ENCODE measurements at regions not wholly inside any gene's neighbourhood (a gene's known extent, or its start where the extent isn't known, plus 50 kb on each side); places are given as distances from the start of the nearest gene placed in this dataset.

DNA sequence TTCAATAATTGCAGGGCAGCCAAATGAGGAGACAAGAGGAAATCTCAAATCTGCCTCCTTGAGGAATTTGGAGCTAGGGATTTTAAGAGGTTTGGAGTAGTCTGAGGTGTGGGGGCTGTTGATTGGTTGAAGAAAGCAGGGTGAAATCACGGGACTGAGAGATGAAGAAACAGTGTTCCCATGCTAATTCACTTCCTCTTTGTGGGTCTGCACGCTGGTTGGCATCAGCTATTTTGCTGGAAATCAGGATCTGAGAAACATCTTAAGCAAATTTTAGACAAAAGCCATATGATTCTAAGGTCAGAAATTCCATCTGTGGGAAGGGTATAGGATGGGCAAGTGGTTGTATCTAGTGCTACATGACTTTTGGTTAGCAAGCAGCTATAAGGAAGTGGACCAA, 107.1 kb upstream of the PAXBP1 start (continued):
- TF ChIP-seq, protein P1, sequence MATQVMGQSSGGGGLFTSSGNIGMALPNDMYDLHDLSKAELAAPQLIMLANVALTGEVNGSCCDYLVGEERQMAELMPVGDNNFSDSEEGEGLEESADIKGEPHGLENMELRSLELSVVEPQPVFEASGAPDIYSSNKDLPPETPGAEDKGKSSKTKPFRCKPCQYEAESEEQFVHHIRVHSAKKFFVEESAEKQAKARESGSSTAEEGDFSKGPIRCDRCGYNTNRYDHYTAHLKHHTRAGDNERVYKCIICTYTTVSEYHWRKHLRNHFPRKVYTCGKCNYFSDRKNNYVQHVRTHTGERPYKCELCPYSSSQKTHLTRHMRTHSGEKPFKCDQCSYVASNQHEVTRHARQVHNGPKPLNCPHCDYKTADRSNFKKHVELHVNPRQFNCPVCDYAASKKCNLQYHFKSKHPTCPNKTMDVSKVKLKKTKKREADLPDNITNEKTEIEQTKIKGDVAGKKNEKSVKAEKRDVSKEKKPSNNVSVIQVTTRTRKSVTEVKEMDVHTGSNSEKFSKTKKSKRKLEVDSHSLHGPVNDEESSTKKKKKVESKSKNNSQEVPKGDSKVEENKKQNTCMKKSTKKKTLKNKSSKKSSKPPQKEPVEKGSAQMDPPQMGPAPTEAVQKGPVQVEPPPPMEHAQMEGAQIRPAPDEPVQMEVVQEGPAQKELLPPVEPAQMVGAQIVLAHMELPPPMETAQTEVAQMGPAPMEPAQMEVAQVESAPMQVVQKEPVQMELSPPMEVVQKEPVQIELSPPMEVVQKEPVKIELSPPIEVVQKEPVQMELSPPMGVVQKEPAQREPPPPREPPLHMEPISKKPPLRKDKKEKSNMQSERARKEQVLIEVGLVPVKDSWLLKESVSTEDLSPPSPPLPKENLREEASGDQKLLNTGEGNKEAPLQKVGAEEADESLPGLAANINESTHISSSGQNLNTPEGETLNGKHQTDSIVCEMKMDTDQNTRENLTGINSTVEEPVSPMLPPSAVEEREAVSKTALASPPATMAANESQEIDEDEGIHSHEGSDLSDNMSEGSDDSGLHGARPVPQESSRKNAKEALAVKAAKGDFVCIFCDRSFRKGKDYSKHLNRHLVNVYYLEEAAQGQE (IDR thresholded peaks at IDR 0.05): no peak
- no peak for TF ChIP-seq JUND (IDR thresholded peaks at IDR 0.05)
- no peak for TF ChIP-seq SP1 (IDR thresholded peaks at IDR 0.05)
- no peak for TF ChIP-seq EGR1 (IDR thresholded peaks at IDR 0.05; ENCODE audit: low read depth in 2 of 2)
- TF ChIP-seq RAD21 (IDR thresholded peaks at IDR 0.05): no peak

DNA sequence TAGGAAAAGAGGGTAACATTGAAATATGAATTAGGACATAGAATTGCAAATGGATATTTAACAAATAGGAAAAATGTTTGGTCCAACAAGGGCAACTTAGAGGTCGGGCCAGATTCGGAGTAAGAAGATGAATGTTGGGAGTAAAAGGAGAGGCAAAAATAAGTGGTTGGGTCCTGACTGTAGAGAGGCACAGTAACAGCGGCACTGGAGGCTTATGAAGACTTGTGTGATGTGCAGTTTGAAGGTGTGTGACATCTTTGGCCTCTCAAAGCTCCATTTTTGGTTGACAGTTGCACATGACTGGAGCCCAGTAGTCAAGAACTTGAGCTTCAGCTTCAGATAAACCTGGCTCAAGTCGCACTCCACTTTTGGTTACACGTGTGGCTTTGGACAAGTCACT, 109.9 kb upstream of the PAXBP1 start:
- TF ChIP-seq FOXA1 (IDR thresholded peaks at IDR 0.05) (no peak), TAF1 (conservative IDR thresholded peaks at IDR 0.05) (no peak), NR2F2 (IDR thresholded peaks at IDR 0.05) (no peak), JUND (IDR thresholded peaks at IDR 0.05) (no peak), SP1 (IDR thresholded peaks at IDR 0.05) (no peak), FOXA2 (IDR thresholded peaks at IDR 0.05) (no peak), RAD21 (IDR thresholded peaks at IDR 0.05) (no peak), HNF4G (IDR thresholded peaks at IDR 0.05) (no peak), EGR1 (IDR thresholded peaks at IDR 0.05; ENCODE audit: low read depth in 2 of 2) (no peak), RXRA (IDR thresholded peaks at IDR 0.05) (no peak), GABPA (IDR thresholded peaks at IDR 0.05 in 1 of 2, conservative IDR thresholded peaks at IDR 0.05 in 1 of 2) (no peak), YY1 (IDR thresholded peaks at IDR 0.05) (no peak), HNF4A (conservative IDR thresholded peaks at IDR 0.05) (no peak)
- TF ChIP-seq, protein P2, sequence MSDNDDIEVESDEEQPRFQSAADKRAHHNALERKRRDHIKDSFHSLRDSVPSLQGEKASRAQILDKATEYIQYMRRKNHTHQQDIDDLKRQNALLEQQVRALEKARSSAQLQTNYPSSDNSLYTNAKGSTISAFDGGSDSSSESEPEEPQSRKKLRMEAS (IDR thresholded peaks at IDR 0.05): no peak
- TF ChIP-seq, protein P3, sequence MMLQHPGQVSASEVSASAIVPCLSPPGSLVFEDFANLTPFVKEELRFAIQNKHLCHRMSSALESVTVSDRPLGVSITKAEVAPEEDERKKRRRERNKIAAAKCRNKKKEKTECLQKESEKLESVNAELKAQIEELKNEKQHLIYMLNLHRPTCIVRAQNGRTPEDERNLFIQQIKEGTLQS (IDR thresholded peaks at IDR 0.05): no peak
- TF ChIP-seq, protein P1 (IDR thresholded peaks at IDR 0.05): no peak
- TF ChIP-seq, protein P4, sequence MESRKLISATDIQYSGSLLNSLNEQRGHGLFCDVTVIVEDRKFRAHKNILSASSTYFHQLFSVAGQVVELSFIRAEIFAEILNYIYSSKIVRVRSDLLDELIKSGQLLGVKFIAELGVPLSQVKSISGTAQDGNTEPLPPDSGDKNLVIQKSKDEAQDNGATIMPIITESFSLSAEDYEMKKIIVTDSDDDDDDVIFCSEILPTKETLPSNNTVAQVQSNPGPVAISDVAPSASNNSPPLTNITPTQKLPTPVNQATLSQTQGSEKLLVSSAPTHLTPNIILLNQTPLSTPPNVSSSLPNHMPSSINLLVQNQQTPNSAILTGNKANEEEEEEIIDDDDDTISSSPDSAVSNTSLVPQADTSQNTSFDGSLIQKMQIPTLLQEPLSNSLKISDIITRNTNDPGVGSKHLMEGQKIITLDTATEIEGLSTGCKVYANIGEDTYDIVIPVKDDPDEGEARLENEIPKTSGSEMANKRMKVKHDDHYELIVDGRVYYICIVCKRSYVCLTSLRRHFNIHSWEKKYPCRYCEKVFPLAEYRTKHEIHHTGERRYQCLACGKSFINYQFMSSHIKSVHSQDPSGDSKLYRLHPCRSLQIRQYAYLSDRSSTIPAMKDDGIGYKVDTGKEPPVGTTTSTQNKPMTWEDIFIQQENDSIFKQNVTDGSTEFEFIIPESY (IDR thresholded peaks at IDR 0.05): no peak
- TF ChIP-seq, protein P5, sequence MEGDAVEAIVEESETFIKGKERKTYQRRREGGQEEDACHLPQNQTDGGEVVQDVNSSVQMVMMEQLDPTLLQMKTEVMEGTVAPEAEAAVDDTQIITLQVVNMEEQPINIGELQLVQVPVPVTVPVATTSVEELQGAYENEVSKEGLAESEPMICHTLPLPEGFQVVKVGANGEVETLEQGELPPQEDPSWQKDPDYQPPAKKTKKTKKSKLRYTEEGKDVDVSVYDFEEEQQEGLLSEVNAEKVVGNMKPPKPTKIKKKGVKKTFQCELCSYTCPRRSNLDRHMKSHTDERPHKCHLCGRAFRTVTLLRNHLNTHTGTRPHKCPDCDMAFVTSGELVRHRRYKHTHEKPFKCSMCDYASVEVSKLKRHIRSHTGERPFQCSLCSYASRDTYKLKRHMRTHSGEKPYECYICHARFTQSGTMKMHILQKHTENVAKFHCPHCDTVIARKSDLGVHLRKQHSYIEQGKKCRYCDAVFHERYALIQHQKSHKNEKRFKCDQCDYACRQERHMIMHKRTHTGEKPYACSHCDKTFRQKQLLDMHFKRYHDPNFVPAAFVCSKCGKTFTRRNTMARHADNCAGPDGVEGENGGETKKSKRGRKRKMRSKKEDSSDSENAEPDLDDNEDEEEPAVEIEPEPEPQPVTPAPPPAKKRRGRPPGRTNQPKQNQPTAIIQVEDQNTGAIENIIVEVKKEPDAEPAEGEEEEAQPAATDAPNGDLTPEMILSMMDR (IDR thresholded peaks at IDR 0.05; ENCODE audit: low read depth, low read length, missing input control): no peak
- Histone ChIP-seq H3K4me3 (ENCODE audit: low read depth in 1 of 3, low read length in 3 of 3) (no peak overlapping the region), H3K27ac (ENCODE audit: low read depth in 1 of 2, low read length in 2 of 2) (no peak overlapping the region), H3K36me3 (ENCODE audit: control insufficient read depth in 4 of 4, insufficient read depth in 3 of 4, low read depth in 1 of 4, low read length in 3 of 4) (peaks cover 0 to 1% (median 0%) of the 10 kb centered on the region in 4 donors), H3K9ac (ENCODE audit: low read depth in 1 of 2, low read length in 2 of 2) (no peak overlapping the region), H3K27me3 (ENCODE audit: control insufficient read depth in 4 of 4, insufficient read depth in 4 of 4, low read length in 3 of 4) (no peaks in the 10 kb centered on the region), H3K9me3 (ENCODE audit: control insufficient read depth in 4 of 4, low read length in 3 of 4) (no peaks in the 10 kb centered on the region), H3K4me1 (ENCODE audit: control insufficient read depth in 4 of 4, insufficient read depth in 4 of 4, low read length in 3 of 4) (no peaks in the 10 kb centered on the region)
- DNase-seq (ENCODE audit: low spot score): no peak
- 85% methylated on average over 5 of the region's 5 CpGs for WGBS
